Mesendoderm (in vitro differentiated cells): ENCODE measurements at regions not wholly inside any gene's neighbourhood (a gene's known extent, or its start where the extent isn't known, plus 50 kb on each side); places are given as distances from the start of the nearest gene placed in this dataset.
"Not testable (repeated sequence)": the region's sequence is repeated elsewhere in the genome, so short reads cannot be mapped to it uniquely, and the experiment has no call there.

Experiments
- DNase-seq: peaks from one replicate; pipeline ENCODE4 v3.0.0; 2013
- H2AK5ac ChIP-seq: 2 replicates; pipeline ENCODE4 v1.6.1; 2013; ENCODE audit warnings: low read length, inconsistent platforms
- H2BK120ac ChIP-seq: 2 replicates; pipeline ENCODE4 v1.6.1; 2013; ENCODE audit warnings: low read depth, mild to moderate bottlenecking, low read length, moderate library complexity, mixed read lengths
- H2BK15ac ChIP-seq: replicated peaks from 2 replicates; pipeline ENCODE4 v1.6.1; 2013; ENCODE audit warnings: low read depth, mild to moderate bottlenecking, moderate library complexity
- H2BK5ac ChIP-seq: 2 replicates; pipeline ENCODE4 v1.6.1; 2013; ENCODE audit warnings: low read length, inconsistent platforms
- H3K18ac ChIP-seq: 2 replicates; pipeline ENCODE4 v1.6.1; 2013; ENCODE audit warnings: mild to moderate bottlenecking, low read length, mixed read lengths
- H3K23ac ChIP-seq: one replicate; pipeline ENCODE4 v1.6.1; 2013; ENCODE audit warnings: low read length
- H3K27ac ChIP-seq: 2 replicates; pipeline ENCODE4 v1.5.1; 2013; ENCODE audit warnings: low read depth, mild to moderate bottlenecking, inconsistent platforms, low read length, moderate library complexity
- H3K27me3 ChIP-seq: 2 replicates; pipeline ENCODE4 v1.6.1; 2013; ENCODE audit warnings: low read length, control low read depth, mild to moderate bottlenecking, inconsistent platforms; ENCODE audit not compliant: insufficient read depth, poor library complexity
- H3K36me3 ChIP-seq: 2 replicates; pipeline ENCODE4 v1.6.1; 2013; ENCODE audit warnings: low read length, inconsistent platforms; ENCODE audit not compliant: control insufficient read depth, insufficient read depth
- H3K4ac ChIP-seq: one replicate; pipeline ENCODE4 v1.6.1; 2013; ENCODE audit warnings: low read depth, mild to moderate bottlenecking, low read length, moderate library complexity
- H3K4me1 ChIP-seq: 2 replicates; pipeline ENCODE4 v1.6.1; 2013; ENCODE audit warnings: low read depth, low read length, inconsistent platforms; ENCODE audit not compliant: control insufficient read depth
- H3K4me2 ChIP-seq: 2 replicates; pipeline ENCODE4 v1.6.1; 2013; ENCODE audit warnings: low read length
- H3K4me3 ChIP-seq: 2 replicates; pipeline ENCODE4 v1.5.1; 2013; ENCODE audit warnings: mild to moderate bottlenecking, low read length
- H3K56ac ChIP-seq: one replicate; pipeline ENCODE4 v1.6.1; 2013; ENCODE audit warnings: low read length
- H3K79me1 ChIP-seq: 2 replicates; pipeline ENCODE4 v1.6.1; 2013; ENCODE audit warnings: low read length, inconsistent platforms
- H3K79me2 ChIP-seq: 2 replicates; pipeline ENCODE4 v1.6.1; 2013; ENCODE audit warnings: mild to moderate bottlenecking, low read length; ENCODE audit not compliant: control insufficient read depth, insufficient read depth
- H3K9ac ChIP-seq: 2 replicates; pipeline ENCODE4 v1.6.1; 2013; ENCODE audit warnings: low read length, inconsistent platforms
- H4K5ac ChIP-seq: one replicate; pipeline ENCODE4 v1.6.1; 2013; ENCODE audit warnings: low read length
- H4K8ac ChIP-seq: one replicate; pipeline ENCODE4 v1.6.1; 2013; ENCODE audit warnings: low read depth, mild to moderate bottlenecking, control low read depth, low read length, moderate library complexity
- WGBS: extraction: QIAGEN DNeasy Blood & Tissue Kit; methylation state at CpG from one replicate; pipeline ENCODE4 v1.1.7; 2013; ENCODE audit warnings: low lambda C conversion rate, missing lambda C conversion rate; ENCODE audit not compliant: insufficient coverage; ENCODE audit errors: extremely low coverage; 5-methylcytosine and 5-hydroxymethylcytosine counted together

GRCh38 chr9:83113445-83113844 lies 50.5 kb upstream of the RASEF start:
- not testable (repeated sequence) for H3K4ac ChIP-seq, H3K4me1 ChIP-seq, H2BK120ac ChIP-seq, H3K79me2 ChIP-seq, H2BK15ac ChIP-seq, H3K18ac ChIP-seq, H3K4me3 ChIP-seq, H3K79me1 ChIP-seq, H3K27me3 ChIP-seq, H3K4me2 ChIP-seq, H3K9ac ChIP-seq, H3K23ac ChIP-seq, H4K5ac ChIP-seq, H2BK5ac ChIP-seq, H2AK5ac ChIP-seq, H3K27ac ChIP-seq, H4K8ac ChIP-seq, H3K56ac ChIP-seq, H3K36me3 ChIP-seq
- WGBS, result no CpG with 5 or more reads among the region's 6 CpGs
- peak; percentile 42 for DNase-seq
